Muscle layer of colon (tissue), 2 donors: ENCODE measurements at regions not wholly inside any gene's neighbourhood (a gene's known extent, or its start where the extent isn't known, plus 50 kb on each side); places are given as distances from the start of the nearest gene placed in this dataset.
"Not testable (repeated sequence)": the region's sequence is repeated elsewhere in the genome, so short reads cannot be mapped to it uniquely, and the experiment has no call there.

Experiments
- H3K27ac ChIP-seq: one replicate; pipeline ENCODE4 v1.7.0; 2013; ENCODE audit warnings: low read depth, mild to moderate bottlenecking, low read length, moderate library complexity
- H3K27me3 ChIP-seq, 2 donors: one replicate each; pipeline ENCODE4 v1.7.0; 2013; ENCODE audit warnings: low read length in 2 of 2, mild to moderate bottlenecking in 2 of 2; ENCODE audit not compliant: insufficient read depth in 2 of 2, control insufficient read depth in 1 of 2
- H3K36me3 ChIP-seq: one replicate; pipeline ENCODE4 v1.7.0; 2013; ENCODE audit warnings: mild to moderate bottlenecking, low read length; ENCODE audit not compliant: insufficient read depth
- H3K4me1 ChIP-seq: one replicate; pipeline ENCODE4 v1.7.0; 2013; ENCODE audit warnings: mild to moderate bottlenecking, low read length; ENCODE audit not compliant: insufficient read depth
- H3K4me3 ChIP-seq, 2 donors: one replicate each; pipeline ENCODE4 v1.7.0; 2013; ENCODE audit warnings: low read length in 2 of 2, low read depth in 1 of 2, mild to moderate bottlenecking in 1 of 2, moderate library complexity in 1 of 2
- H3K9ac ChIP-seq: one replicate; pipeline ENCODE4 v1.7.0; 2013; ENCODE audit warnings: low read length
- H3K9me3 ChIP-seq: one replicate; pipeline ENCODE4 v1.7.0; 2013; ENCODE audit warnings: mild to moderate bottlenecking, low read length
- donor health status: abdominal sarcoma.
- donor health status: Adenocarcinoma of cecum.

DNA sequence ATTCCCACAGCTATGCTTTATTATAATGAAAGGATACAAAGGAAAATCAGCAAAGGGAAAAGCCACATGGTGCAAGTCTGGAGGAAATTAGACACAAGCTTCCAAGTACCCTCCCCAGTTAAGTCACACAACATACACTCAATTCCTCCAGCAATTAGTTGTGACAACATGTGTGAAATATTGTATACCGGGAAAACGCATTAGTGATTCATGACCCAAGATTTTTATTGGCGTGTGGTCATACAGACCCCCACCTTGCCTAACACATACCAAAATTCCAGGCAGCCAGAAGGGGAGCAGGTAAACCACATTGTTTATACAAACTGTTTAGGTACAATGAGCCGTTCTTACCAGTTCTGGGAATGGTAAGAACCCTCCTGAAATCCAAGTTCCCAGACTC is 160.6 kb downstream of the CYB561 start:
- Histone ChIP-seq H3K36me3 (no peaks in the 10 kb centered on the region), H3K4me3 (no peak overlapping the region), H3K27me3 (no peaks in the 10 kb centered on the region), H3K27ac (no peak overlapping the region), H3K9me3 (no peaks in the 10 kb centered on the region), H3K9ac (no peak overlapping the region), H3K4me1 (no peaks in the 10 kb centered on the region)

DNA sequence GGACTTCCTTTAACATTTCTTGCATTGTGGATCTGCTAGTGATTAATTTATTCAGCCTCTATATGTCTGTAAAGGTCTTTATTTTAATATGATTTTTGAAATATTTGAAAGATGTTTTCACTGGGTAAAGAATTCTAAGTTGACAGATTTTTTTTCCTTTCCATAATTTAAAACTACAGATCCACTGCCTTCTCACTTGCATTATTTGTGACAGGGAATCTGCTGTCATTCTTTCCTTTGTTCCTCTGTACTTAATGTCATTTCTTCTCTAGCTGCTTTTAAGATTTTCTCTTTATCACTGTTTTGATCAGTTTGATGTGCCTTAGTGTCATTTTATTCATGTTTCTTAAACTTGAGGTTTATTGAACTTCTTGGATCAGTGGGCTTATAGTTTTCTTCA is 159.9 kb downstream of the CYB561 start:
- no peak overlapping the region for H3K27ac ChIP-seq
- no peak overlapping the region for H3K9ac ChIP-seq
- H3K4me3 ChIP-seq = no peak overlapping the region
- no peaks in the 10 kb centered on the region for H3K36me3 ChIP-seq
- no peaks in the 10 kb centered on the region for H3K9me3 ChIP-seq
- no peaks in the 10 kb centered on the region for H3K4me1 ChIP-seq
- no peaks in the 10 kb centered on the region for H3K27me3 ChIP-seq

GRCh38 chr17:63287006-63287405 is 159.1 kb downstream of the CYB561 start:
- H3K9me3 ChIP-seq, H3K9ac ChIP-seq, H3K4me3 ChIP-seq, H3K4me1 ChIP-seq, H3K36me3 ChIP-seq, H3K27ac ChIP-seq, H3K27me3 ChIP-seq: not testable (repeated sequence)

- no peak overlapping the region for H3K27ac ChIP-seq
- H3K9ac ChIP-seq = no peak overlapping the region
- no peaks in the 10 kb centered on the region for H3K9me3 ChIP-seq
- no peaks in the 10 kb centered on the region for H3K36me3 ChIP-seq
- H3K4me3 ChIP-seq = no peak overlapping the region
- H3K4me1 ChIP-seq = no peaks in the 10 kb centered on the region
- no peaks in the 10 kb centered on the region for H3K27me3 ChIP-seq
Observed at GRCh38 chr17:63289931-63290330, 156.2 kb downstream of the CYB561 start.

DNA sequence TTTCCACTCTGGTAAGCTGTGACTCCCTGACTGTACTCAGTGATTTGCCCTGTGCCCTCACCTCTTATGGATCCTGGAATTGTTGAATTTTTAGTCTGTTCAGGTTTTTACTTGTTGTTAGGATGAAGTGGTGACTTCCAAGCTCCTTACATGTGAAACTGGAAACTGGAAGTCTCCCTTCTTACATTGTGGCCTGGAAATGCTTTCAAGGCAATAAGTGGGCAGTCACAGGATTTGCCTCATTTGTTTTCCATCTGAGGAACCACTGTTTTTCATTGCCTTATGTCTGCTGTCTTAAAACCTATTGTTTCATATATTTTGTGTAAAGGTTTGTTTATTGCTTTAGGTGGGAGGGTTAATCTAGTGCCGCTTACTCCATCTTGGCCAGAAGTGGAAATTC is 155.8 kb downstream of the CYB561 start:
- Histone ChIP-seq H3K4me1 (no peaks in the 10 kb centered on the region), H3K9me3 (no peaks in the 10 kb centered on the region), H3K27me3 (no peaks in the 10 kb centered on the region), H3K4me3 (no peak overlapping the region), H3K36me3 (no peaks in the 10 kb centered on the region), H3K9ac (no peak overlapping the region), H3K27ac (no peak overlapping the region)

- H3K27me3 ChIP-seq = no peaks in the 10 kb centered on the region
- H3K27ac ChIP-seq = no peak overlapping the region
- no peaks in the 10 kb centered on the region for H3K4me1 ChIP-seq
- no peak overlapping the region for H3K4me3 ChIP-seq
- no peaks in the 10 kb centered on the region for H3K36me3 ChIP-seq
- H3K9ac ChIP-seq = no peak overlapping the region
- peaks cover under 1% of the 10 kb centered on the region for H3K9me3 ChIP-seq
Observed at GRCh38 chr17:63290784-63291183, 155.3 kb downstream of the CYB561 start.

- Histone ChIP-seq H3K4me3 (no peak overlapping the region), H3K9me3 (peaks cover 3% of the 10 kb centered on the region), H3K4me1 (no peaks in the 10 kb centered on the region), H3K9ac (no peak overlapping the region), H3K27me3 (no peaks in the 10 kb centered on the region), H3K36me3 (no peaks in the 10 kb centered on the region), H3K27ac (no peak overlapping the region)
Observed at GRCh38 chr17:63291258-63291657, 154.8 kb downstream of the CYB561 start.

DNA sequence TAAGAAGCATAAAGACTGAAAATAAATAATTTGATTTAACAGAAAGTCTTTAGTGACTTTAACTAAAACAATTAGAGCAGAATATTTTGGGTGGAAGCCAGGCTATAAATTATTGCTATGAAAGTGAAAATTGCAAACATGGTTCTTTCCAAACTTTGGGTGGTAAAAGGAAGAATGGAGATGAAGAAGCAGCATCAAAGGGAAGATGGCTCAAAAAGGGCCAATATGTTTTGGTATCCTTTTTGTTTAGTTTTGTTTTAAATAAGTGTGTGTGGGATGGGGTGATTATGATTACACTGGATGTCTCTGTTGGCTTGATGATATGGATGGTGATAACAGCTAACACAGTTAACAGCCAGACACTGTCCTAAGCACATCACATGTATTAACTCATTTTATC is 153.7 kb downstream of the CYB561 start:
- Histone ChIP-seq H3K9me3 (peaks cover 3% of the 10 kb centered on the region), H3K9ac (no peak overlapping the region), H3K36me3 (no peaks in the 10 kb centered on the region), H3K27me3 (no peaks in the 10 kb centered on the region), H3K4me3 (no peak overlapping the region), H3K4me1 (no peaks in the 10 kb centered on the region), H3K27ac (no peak overlapping the region)

DNA sequence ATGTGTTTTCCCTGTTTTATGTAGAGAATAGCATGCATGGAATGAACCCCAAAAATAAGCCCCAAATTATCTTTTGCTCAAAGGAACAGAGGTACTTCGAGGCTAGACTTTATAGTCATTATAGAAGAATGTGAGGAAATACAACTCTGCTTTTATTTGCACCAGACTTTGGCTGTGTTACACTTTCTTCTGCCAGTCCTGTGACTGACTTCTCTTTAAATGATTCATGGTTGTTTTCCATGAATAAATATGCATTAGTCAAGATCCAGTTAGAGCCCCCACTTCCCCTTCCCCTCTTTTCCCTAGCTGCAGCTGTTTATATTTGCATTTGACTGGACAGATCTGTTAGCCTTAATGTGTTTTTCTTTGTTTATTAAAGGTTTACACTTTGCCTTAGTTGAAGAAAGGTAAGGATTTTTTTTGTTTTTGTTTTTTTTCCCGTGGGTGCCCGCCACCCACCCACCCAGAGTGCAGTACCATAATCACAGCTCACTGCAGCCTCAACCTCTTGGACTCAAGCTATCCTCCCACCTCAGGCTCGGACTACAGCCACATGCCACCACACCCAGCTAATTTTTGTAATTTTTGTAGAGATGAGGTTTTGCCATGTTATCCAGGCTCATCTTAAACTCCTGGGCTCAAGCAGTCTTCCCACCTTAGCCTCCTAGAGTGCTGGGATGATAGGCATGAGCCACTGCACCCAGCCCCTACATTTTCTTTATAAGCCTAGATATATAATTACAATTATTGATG is 152.6 kb downstream of the CYB561 start:
- Histone ChIP-seq H3K27me3 (no peaks in the 10 kb centered on the region), H3K27ac (no peak overlapping the region), H3K4me1 (no peaks in the 10 kb centered on the region), H3K4me3 (no peak overlapping the region), H3K9ac (no peak overlapping the region), H3K9me3 (peaks cover 3% of the 10 kb centered on the region), H3K36me3 (no peaks in the 10 kb centered on the region)

- Histone ChIP-seq H3K9me3 (peaks cover 3% of the 10 kb centered on the region), H3K27ac (no peak overlapping the region), H3K9ac (no peak overlapping the region), H3K4me3 (no peak overlapping the region), H3K36me3 (no peaks in the 10 kb centered on the region), H3K27me3 (no peaks in the 10 kb centered on the region), H3K4me1 (no peaks in the 10 kb centered on the region)
Observed at GRCh38 chr17:63294776-63295175, 151.3 kb downstream of the CYB561 start.

GRCh38 chr17:63295288-63295687 is 150.8 kb downstream of the CYB561 start:
- Histone ChIP-seq H3K9ac (no peak overlapping the region), H3K27ac (no peak overlapping the region), H3K4me3 (no peak overlapping the region), H3K4me1 (no peaks in the 10 kb centered on the region), H3K27me3 (no peaks in the 10 kb centered on the region), H3K9me3 (peaks cover 3% of the 10 kb centered on the region), H3K36me3 (no peaks in the 10 kb centered on the region)

- no peaks in the 10 kb centered on the region for H3K27me3 ChIP-seq
- H3K9ac ChIP-seq = no peak overlapping the region
- H3K4me1 ChIP-seq = no peaks in the 10 kb centered on the region
- no peaks in the 10 kb centered on the region for H3K36me3 ChIP-seq
- H3K27ac ChIP-seq = no peak overlapping the region
- H3K4me3 ChIP-seq = no peak overlapping the region
- peaks cover 3% of the 10 kb centered on the region for H3K9me3 ChIP-seq
Observed at GRCh38 chr17:63295839-63296590, 150.1 kb downstream of the CYB561 start.
